Ishikawa (cell line): ENCODE measurements at regions not wholly inside any gene's neighbourhood (a gene's known extent, or its start where the extent isn't known, plus 50 kb on each side); places are given as distances from the start of the nearest gene placed in this dataset.

Experiments
- TCF12 ChIP-seq: IDR thresholded peaks from 2 replicates; pipeline ENCODE4 v1.6.1; 2012; ENCODE audit warnings: low read depth
- TEAD4 ChIP-seq: IDR thresholded peaks from 2 replicates; pipeline ENCODE4 v1.6.1; 2012
- TF ChIP-seq, protein P1 (sequence below): IDR thresholded peaks from 2 replicates; pipeline ENCODE4 v1.6.1; 2012

DNA sequence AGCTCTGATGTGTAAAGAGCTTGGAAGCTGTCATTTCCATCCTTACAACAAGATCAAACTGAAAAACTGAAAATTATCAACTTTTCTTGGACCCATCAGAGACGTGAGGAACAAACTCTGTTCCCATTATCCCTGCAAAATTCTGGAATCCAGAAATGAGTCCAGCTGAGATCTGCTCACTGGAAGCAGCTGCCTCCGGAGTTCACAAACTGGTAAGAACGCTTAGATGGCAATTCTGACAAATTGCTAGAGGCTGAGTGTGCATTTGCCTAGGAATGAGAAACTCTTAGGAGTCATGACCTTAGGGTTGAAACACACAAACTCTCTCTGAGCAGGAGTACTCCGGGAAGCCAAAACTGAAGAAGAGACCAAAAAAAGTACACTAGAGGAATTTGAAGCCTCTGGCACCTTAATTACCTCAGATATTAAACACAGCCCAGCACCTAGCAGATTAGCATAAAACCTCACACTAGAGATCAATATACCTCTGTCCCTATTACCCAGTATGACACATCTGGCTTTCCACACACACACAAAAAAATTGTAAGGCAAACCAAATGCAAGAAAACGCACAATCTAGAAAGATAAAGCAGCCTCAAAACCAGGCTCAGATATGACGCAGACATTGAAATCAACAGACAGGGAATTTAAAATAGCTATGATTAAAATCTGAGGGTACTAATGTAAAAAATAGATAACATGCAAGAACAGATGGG lies 233.5 kb upstream of the SGK1 start:
- TF ChIP-seq, protein P1, sequence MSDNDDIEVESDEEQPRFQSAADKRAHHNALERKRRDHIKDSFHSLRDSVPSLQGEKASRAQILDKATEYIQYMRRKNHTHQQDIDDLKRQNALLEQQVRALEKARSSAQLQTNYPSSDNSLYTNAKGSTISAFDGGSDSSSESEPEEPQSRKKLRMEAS, result no peak
- TF ChIP-seq TEAD4 (no peak), TCF12 (no peak)
